GM12873 (cell line): ENCODE measurements at regions not wholly inside any gene's neighbourhood (a gene's known extent, or its start where the extent isn't known, plus 50 kb on each side); places are given as distances from the start of the nearest gene placed in this dataset.

Source experiments
- TF ChIP-seq, protein P1 (sequence below): IDR thresholded peaks from 2 replicates; pipeline ENCODE4 v1.5.1; 2012; ENCODE audit warnings: low read depth, mild to moderate bottlenecking, moderate library complexity, low read length, control low read depth; ENCODE audit not compliant: insufficient read depth; ENCODE audit errors: missing control alignments

DNA sequence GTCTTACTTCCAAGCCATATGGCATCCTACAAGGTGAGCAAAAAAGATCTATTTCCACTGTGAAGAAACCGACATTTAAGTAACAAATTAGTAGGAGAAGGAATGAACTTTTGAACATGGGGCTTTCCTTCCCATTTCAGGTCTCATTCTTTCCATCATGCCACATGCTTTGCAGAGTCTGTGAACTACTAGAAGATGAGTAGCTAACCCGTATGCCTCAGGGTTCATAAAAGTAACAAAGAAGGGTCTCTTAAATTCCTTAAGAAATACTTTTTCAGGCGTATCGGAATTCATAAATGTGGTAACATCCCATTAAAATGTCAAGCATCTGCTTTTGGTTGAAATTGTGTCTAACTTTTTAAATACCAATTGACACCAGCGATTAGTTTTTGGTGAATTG is 81.3 kb upstream of the TNS3 start:
- TF ChIP-seq, protein P1, sequence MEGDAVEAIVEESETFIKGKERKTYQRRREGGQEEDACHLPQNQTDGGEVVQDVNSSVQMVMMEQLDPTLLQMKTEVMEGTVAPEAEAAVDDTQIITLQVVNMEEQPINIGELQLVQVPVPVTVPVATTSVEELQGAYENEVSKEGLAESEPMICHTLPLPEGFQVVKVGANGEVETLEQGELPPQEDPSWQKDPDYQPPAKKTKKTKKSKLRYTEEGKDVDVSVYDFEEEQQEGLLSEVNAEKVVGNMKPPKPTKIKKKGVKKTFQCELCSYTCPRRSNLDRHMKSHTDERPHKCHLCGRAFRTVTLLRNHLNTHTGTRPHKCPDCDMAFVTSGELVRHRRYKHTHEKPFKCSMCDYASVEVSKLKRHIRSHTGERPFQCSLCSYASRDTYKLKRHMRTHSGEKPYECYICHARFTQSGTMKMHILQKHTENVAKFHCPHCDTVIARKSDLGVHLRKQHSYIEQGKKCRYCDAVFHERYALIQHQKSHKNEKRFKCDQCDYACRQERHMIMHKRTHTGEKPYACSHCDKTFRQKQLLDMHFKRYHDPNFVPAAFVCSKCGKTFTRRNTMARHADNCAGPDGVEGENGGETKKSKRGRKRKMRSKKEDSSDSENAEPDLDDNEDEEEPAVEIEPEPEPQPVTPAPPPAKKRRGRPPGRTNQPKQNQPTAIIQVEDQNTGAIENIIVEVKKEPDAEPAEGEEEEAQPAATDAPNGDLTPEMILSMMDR: no peak

DNA sequence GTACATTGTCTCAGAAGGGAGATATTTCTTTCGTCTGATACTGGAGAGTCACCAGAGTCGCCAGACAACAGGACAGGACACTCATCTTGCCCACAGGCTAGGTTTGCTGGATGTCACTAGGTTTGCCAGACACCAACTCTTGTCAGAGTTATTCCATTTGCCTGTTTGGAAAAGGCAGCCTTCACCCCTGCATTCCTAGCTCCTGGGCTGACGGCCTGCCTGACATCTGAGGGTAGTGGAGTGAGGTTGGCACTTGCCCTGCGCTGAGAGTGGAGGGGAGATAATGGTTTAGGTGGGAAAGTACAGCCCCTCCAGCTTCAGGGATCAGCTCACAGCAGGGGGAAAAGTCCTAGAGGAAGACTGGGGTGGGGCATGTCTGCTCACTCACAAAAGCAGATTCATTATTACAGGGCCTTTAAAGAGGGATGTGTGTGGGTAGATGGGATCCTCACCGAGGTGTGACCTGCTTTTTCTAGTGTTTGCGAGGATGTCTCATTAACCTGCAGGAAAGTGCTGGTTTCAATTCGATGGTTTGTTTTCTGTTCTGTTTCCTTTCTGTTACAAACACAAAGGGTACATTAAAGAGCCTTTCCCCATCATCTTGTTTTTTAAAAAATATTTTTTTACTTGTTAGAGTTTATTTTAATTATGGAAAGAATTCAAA is 79.3 kb upstream of the TNS3 start:
- TF ChIP-seq, protein P1: no peak

DNA sequence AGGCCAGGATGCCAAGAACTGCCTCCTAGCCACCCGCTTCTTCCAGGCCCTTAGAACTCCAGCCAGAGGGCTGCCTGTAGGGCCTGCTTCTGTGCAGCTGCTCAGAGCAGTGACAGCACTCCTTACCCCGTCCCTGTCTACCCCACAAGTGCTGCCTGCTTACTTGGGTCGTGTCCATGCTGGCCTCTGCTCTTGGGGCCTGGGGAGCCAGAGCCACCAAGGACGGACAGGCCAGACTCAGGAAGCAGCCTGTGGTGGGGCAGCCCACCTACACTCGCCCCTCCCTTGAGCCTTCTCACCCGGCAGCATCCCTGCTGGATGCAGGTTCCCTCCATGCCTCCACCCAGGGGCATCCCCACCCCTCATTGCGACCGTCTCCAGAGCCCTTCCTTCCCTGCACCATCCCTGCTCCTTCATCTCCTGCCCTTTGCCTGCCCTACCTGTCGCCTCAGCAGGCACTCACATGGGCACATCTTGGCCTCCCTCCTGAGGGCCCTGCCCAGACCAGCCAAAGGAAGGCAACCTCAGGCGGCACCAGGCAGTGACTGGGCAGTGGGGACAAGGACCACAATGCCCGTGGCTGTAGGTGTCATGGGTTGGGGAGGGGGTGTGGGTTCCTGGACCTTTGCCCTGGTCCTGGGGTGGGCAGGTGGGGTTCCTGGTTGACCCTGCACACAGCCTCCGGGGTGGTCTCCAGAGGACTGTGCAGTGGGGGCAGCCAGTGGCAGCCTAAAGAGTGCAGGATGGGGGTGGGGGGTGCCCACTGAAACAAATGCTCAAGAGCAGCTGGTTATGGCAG is 78.0 kb upstream of the TNS3 start:
- TF ChIP-seq, protein P1: no peak

DNA sequence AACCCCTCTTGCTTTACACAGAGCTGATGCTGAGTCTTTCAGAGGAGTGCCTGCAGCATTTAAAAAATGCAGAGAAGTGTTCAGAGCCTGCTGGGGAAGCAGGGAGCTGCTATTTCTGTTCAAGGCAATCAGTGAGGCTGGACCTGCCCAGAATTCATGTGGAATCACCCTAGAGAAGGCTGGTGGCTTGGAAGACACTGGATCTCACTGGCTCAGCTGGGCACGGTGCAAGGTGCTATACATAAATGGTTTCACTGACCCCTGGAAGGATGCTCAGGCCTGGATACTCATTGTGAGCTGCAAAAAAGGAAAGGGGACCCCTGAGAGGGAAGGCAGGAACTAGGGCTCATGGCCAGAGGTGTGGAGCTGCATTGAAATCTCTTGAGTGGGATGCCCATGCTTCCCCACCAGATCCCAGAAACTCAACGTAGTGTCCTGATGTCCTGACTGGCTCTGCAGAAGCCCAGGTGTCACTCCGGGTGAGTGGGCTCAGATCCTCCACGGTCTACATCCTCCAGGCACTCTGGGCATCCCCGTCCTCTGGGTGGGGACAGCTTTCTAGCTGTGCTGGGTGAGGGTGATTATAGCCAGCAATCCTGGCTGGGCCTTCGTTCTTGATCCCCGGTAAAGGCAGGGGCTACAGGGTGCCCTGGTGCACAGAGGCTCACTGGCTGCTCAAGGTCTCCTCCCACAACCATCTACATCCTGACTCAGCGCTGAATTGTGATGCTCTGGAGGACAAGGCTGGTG is 77.2 kb upstream of the TNS3 start:
- TF ChIP-seq, protein P1: no peak

DNA sequence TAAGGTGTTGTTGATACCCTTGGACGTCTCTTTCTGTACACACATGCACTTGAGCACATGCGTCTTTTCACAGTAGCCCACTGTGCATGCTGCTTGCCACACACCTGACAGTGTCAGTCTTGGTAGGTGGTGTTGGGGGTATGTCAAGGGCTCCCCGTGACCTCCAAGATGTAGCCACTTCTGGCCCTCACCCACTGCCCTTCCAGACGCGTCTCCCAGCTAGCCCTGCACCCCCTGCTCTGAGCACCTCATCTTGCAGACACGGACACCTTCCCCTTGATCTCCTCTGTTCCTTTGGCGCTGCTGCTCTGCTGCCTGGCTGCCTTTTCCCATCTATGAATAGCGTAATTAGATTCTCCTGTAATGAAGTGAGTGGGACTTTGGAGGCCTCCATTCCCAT is 75.2 kb upstream of the TNS3 start:
- TF ChIP-seq, protein P1: no peak

DNA sequence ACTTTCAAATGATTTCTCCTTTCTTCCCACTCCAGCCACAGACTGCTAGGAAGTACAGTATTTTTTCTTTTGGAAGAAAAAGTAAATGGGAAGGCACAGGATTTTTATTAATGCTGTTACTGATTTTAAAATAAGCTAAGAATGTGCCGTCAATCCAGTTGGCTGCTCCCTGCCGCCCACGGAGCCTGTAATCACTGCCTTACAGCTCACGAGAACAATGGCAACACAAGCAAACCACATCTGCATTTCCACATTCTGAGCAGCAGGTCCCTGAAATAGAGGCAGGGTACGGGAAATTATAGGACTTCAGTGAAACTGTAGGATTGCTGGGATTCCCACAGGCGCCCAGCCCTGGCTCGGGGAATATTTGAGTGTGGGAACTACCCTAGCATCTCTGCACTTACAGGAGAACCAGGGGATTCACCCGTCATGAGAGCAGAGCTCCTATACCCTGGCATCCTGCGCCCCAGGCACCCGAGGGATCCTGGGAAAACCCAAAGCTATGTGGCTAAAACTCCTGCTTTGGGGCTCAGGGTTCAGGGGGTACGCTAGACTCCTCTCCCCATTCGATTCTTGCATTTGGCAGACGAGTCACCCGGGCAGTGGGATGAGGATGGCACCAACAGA is 72.9 kb upstream of the TNS3 start:
- TF ChIP-seq, protein P1: no peak
